K562 (cell line): ENCODE measurements at regions not wholly inside any gene's neighbourhood (a gene's known extent, or its start where the extent isn't known, plus 50 kb on each side); places are given as distances from the start of the nearest gene placed in this dataset.
"Not testable (repeated sequence)": the region's sequence is repeated elsewhere in the genome, so short reads cannot be mapped to it uniquely, and the experiment has no call there.

Experiments used
- ARID1B ChIP-seq: fragments of 450-650 bp; IDR thresholded peaks from 2 replicates; pipeline ENCODE4 v1.6.1; 2016; ENCODE audit warnings: antibody characterized with exemption, mild to moderate bottlenecking, inconsistent platforms
- CEBPG ChIP-seq, 3 experiments: fragments of 200-800 bp in 1 of 3; sonication (Bioruptor generic) in 1 of 3; sonication (generic) in 1 of 3; formaldehyde crosslinking in 1 of 3; IDR thresholded peaks in 2 of 3; conservative IDR thresholded peaks in 1 of 3; 2 replicates each; pipeline versions ENCODE4 v1.6.1 to v1.8.0; 2016 to 2022; ENCODE audit warnings: missing compliant biosample characterization in 2 of 3, missing genetic modification characterization in 2 of 3, mild to moderate bottlenecking in 1 of 3, missing genetic modification reagents in 1 of 3
- LARP7 ChIP-seq: fragments of 450-650 bp; IDR thresholded peaks from 2 replicates; pipeline ENCODE4 v1.6.1; 2016
- NFRKB ChIP-seq: fragments of 450-650 bp; IDR thresholded peaks from 2 replicates; pipeline ENCODE4 v1.6.1; 2016; ENCODE audit warnings: low read depth
- NR4A1 ChIP-seq, 2 experiments: fragments of 250-450 bp in 1 of 2; fragments of 450-650 bp in 1 of 2; sonication (Bioruptor Pico) in 1 of 2; IDR thresholded peaks; 2 replicates each; pipeline versions ENCODE4 v1.4.0 to v1.6.1; 2016 to 2020; ENCODE audit warnings: mild to moderate bottlenecking in 2 of 2, missing compliant biosample characterization in 1 of 2, missing genetic modification characterization in 1 of 2, moderate library complexity in 1 of 2
- SMARCC2 ChIP-seq: fragments of 450-650 bp; IDR thresholded peaks from 2 replicates; pipeline ENCODE4 v1.6.1; 2017; ENCODE audit warnings: antibody characterized with exemption, moderate library complexity, mild to moderate bottlenecking, low read depth
- SOX6 ChIP-seq: fragments of 450-650 bp; IDR thresholded peaks from 2 replicates; pipeline ENCODE4 v1.6.1; 2014; ENCODE audit warnings: mild to moderate bottlenecking
- SRF ChIP-seq, 2 experiments: fragments of 250-450, 450-650 bp in 1 of 2; sonication (Bioruptor Pico) in 1 of 2; sonication (generic) in 1 of 2; formaldehyde crosslinking; IDR thresholded peaks; 2 replicates each; pipeline versions ENCODE4 v1.5.0 to v1.5.1; 2020 to 2022; ENCODE audit warnings: mild to moderate bottlenecking in 1 of 2, missing genetic modification reagents in 1 of 2
- ZNF175 ChIP-seq: fragments of 200-800 bp; sonication (Bioruptor generic); IDR thresholded peaks from 2 replicates; pipeline ENCODE4 v1.6.1; 2016; ENCODE audit warnings: low read depth, mild to moderate bottlenecking, missing genetic modification characterization, missing compliant biosample characterization
- ZNF23 ChIP-seq: fragments of 250-450 bp; sonication (Bioruptor Pico); IDR thresholded peaks from 2 replicates; pipeline ENCODE4 v1.4.0; 2020; ENCODE audit warnings: mild to moderate bottlenecking
- ZNF239 ChIP-seq: fragments of 250-450 bp; sonication (Bioruptor Pico); IDR thresholded peaks from 2 replicates; pipeline ENCODE4 v1.4.0; 2020; ENCODE audit warnings: mild to moderate bottlenecking
- ZNF41 ChIP-seq: fragments of 250-450 bp; sonication (Bioruptor Pico); conservative IDR thresholded peaks from 2 replicates; pipeline ENCODE4 v1.4.0; 2020; ENCODE audit warnings: mild to moderate bottlenecking
- ZNF668 ChIP-seq: fragments of 250-450 bp; sonication (Bioruptor Pico); IDR thresholded peaks from 2 replicates; pipeline ENCODE4 v1.8.0; 2022; ENCODE audit warnings: mild to moderate bottlenecking, inconsistent platforms
- TF ChIP-seq, protein P1 (sequence below): fragments of 250-450 bp; sonication (Bioruptor Pico); IDR thresholded peaks from 2 replicates; pipeline ENCODE4 v1.4.0; 2020; ENCODE audit warnings: mild to moderate bottlenecking
- TF ChIP-seq, protein P2 (sequence below): fragments of 450-650 bp; IDR thresholded peaks from 2 replicates; pipeline ENCODE4 v1.6.1; 2017; ENCODE audit warnings: antibody characterized with exemption, mild to moderate bottlenecking
- TF ChIP-seq, protein P3 (sequence below): sonication (generic); formaldehyde crosslinking; IDR thresholded peaks from 2 replicates; pipeline ENCODE4 v1.8.0; 2023; ENCODE audit warnings: mild to moderate bottlenecking, missing genetic modification reagents

DNA sequence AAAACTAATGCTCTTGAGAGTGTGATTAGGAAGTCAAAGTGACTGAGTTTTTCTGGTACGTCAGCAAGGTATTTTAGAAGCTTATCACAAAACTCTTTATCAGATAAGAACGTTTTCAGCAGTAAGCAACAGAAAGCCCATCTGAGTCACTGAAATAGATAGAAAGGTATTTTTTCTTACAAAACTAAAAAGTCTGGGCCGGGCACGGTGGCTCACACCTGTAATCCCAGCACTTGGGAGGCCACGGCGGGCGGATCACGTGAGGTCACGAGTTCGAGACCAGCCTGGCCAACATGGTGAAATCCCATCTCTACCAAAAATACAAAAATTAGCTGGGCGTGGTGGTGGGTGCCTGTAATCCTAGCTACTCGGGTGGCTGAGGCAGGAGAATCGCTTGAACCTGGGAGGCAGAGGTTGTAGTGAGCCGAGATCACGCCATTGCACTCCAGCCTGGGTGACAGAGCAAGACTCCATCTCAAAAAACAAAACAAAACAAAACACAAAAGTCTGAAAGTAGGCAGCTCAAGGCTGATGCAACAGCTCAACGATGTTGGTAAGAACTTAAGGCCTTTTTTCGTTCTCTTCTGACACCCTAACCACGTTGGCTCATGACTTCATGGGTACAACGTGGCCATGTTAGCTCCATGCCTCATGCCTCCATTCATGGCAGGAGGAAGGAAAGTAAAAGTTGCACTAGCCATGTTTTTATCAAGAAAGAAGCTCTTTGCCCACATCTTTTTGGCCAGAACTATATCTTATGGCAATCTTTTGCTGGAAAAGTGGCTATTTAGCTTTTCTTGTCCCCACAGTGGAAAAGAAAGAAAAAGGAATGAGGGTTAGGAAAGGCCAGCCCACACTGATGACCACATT is 129.6 kb downstream of the MAP3K7 start (continued):
- TF ChIP-seq, protein P1, sequence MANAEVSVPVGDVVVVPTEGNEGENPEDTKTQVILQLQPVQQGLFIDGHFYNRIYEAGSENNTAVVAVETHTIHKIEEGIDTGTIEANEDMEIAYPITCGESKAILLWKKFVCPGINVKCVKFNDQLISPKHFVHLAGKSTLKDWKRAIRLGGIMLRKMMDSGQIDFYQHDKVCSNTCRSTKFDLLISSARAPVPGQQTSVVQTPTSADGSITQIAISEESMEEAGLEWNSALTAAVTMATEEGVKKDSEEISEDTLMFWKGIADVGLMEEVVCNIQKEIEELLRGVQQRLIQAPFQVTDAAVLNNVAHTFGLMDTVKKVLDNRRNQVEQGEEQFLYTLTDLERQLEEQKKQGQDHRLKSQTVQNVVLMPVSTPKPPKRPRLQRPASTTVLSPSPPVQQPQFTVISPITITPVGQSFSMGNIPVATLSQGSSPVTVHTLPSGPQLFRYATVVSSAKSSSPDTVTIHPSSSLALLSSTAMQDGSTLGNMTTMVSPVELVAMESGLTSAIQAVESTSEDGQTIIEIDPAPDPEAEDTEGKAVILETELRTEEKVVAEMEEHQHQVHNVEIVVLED (CRISPR knock-in tag), result peak; percentile 55; the same call in 1 of the 2 replicates
- TF ChIP-seq SRF (CRISPR knock-in tag; IDR thresholded peaks at IDR 0.05) (0 out of 4 replicates have a peak, but pooled peaks of 1 of the 2 experiments have one; percentile 15), SOX6 (peak; percentile 39; the same call in 1 of the 2 replicates), ARID1B (peak; percentile 45; the same call in 1 of the 2 replicates), ZNF175 (peak; percentile 95), LARP7 (peak; percentile 73; the same call in 1 of the 2 replicates), ZNF668 (CRISPR knock-in tag) (peak; percentile 52; the same call in 1 of the 2 replicates), NR4A1 (tag; IDR thresholded peaks at IDR 0.05) (peak; percentile 94), ZNF41 (CRISPR knock-in tag) (peak; percentile 42; the same call in 1 of the 2 replicates), ZNF239 (peak; percentile 7; the same call in 1 of the 2 replicates), CEBPG (CRISPR knock-in tag; IDR thresholded peaks at IDR 0.05) (peak; percentile 97), CEBPG (tag; conservative IDR thresholded peaks at IDR 0.05 in 1 of 2, IDR thresholded peaks at IDR 0.05 in 1 of 2) (peak; percentile 91 to 93), SMARCC2 (0 out of 2 replicates have a peak, but pooled peaks have one; percentile 17), ZNF23 (CRISPR knock-in tag) (0 out of 2 replicates have a peak, but pooled peaks have one; percentile 31), NFRKB (peak; percentile 85)
- TF ChIP-seq, protein P2, sequence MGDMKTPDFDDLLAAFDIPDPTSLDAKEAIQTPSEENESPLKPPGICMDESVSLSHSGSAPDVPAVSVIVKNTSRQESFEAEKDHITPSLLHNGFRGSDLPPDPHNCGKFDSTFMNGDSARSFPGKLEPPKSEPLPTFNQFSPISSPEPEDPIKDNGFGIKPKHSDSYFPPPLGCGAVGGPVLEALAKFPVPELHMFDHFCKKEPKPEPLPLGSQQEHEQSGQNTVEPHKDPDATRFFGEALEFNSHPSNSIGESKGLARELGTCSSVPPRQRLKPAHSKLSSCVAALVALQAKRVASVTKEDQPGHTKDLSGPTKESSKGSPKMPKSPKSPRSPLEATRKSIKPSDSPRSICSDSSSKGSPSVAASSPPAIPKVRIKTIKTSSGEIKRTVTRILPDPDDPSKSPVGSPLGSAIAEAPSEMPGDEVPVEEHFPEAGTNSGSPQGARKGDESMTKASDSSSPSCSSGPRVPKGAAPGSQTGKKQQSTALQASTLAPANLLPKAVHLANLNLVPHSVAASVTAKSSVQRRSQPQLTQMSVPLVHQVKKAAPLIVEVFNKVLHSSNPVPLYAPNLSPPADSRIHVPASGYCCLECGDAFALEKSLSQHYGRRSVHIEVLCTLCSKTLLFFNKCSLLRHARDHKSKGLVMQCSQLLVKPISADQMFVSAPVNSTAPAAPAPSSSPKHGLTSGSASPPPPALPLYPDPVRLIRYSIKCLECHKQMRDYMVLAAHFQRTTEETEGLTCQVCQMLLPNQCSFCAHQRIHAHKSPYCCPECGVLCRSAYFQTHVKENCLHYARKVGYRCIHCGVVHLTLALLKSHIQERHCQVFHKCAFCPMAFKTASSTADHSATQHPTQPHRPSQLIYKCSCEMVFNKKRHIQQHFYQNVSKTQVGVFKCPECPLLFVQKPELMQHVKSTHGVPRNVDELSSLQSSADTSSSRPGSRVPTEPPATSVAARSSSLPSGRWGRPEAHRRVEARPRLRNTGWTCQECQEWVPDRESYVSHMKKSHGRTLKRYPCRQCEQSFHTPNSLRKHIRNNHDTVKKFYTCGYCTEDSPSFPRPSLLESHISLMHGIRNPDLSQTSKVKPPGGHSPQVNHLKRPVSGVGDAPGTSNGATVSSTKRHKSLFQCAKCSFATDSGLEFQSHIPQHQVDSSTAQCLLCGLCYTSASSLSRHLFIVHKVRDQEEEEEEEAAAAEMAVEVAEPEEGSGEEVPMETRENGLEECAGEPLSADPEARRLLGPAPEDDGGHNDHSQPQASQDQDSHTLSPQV, result peak; percentile 95
- TF ChIP-seq NR4A1 (CRISPR knock-in tag; IDR thresholded peaks at IDR 0.05), result not testable (repeated sequence)
- TF ChIP-seq, protein P3, sequence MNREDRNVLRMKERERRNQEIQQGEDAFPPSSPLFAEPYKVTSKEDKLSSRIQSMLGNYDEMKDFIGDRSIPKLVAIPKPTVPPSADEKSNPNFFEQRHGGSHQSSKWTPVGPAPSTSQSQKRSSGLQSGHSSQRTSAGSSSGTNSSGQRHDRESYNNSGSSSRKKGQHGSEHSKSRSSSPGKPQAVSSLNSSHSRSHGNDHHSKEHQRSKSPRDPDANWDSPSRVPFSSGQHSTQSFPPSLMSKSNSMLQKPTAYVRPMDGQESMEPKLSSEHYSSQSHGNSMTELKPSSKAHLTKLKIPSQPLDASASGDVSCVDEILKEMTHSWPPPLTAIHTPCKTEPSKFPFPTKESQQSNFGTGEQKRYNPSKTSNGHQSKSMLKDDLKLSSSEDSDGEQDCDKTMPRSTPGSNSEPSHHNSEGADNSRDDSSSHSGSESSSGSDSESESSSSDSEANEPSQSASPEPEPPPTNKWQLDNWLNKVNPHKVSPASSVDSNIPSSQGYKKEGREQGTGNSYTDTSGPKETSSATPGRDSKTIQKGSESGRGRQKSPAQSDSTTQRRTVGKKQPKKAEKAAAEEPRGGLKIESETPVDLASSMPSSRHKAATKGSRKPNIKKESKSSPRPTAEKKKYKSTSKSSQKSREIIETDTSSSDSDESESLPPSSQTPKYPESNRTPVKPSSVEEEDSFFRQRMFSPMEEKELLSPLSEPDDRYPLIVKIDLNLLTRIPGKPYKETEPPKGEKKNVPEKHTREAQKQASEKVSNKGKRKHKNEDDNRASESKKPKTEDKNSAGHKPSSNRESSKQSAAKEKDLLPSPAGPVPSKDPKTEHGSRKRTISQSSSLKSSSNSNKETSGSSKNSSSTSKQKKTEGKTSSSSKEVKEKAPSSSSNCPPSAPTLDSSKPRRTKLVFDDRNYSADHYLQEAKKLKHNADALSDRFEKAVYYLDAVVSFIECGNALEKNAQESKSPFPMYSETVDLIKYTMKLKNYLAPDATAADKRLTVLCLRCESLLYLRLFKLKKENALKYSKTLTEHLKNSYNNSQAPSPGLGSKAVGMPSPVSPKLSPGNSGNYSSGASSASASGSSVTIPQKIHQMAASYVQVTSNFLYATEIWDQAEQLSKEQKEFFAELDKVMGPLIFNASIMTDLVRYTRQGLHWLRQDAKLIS, result 0 out of 2 replicates have a peak, but pooled peaks have one; percentile 10
